Dendritic cell treated with granulocyte-macrophage colony-stimulating factor and Interleukin-4, amounts not matched to agents 40 ng/mL and 50 ng/mL, for 4 days (primary cell): ENCODE measurements at regions not wholly inside any gene's neighbourhood (a gene's known extent, or its start where the extent isn't known, plus 50 kb on each side); places are given as distances from the start of the nearest gene placed in this dataset.

Experiments used
- H3K27ac Mint-ChIP-seq: one replicate; pipeline ENCODE4 v1.8.0; 2022; ENCODE audit warnings: mild to moderate bottlenecking, mixed read lengths
- H3K27me3 Mint-ChIP-seq: one replicate; pipeline ENCODE4 v1.8.0; 2022; ENCODE audit warnings: mild to moderate bottlenecking, mixed read lengths
- H3K36me3 Mint-ChIP-seq: one replicate; pipeline ENCODE4 v1.8.0; 2022; ENCODE audit warnings: low read depth, mixed read lengths
- H3K4me1 Mint-ChIP-seq: one replicate; pipeline ENCODE4 v1.8.0; 2022; ENCODE audit warnings: low read depth, mixed read lengths
- H3K4me3 Mint-ChIP-seq: one replicate; pipeline ENCODE4 v1.8.0; 2022; ENCODE audit warnings: mild to moderate bottlenecking, moderate library complexity, mixed read lengths
- H3K9me3 Mint-ChIP-seq: one replicate; pipeline ENCODE4 v1.8.0; 2022; ENCODE audit warnings: mixed read lengths
- intact Hi-C: fragments of 100-400 bp; cut with micrococcal nuclease; formaldehyde crosslinking; loops from one replicate; pipeline ENCODE4 v1.15.0; 2022

GRCh38 chr5:91532281-91532680, 149.2 kb upstream of the ARRDC3 start:
- H3K36me3 Mint-ChIP-seq = no peaks in the 10 kb centered on the region
- no peak overlapping the region for H3K27ac Mint-ChIP-seq
- H3K4me1 Mint-ChIP-seq = no peaks in the 10 kb centered on the region
- H3K4me3 Mint-ChIP-seq = no peak overlapping the region
- no peaks in the 10 kb centered on the region for H3K9me3 Mint-ChIP-seq
- intact Hi-C loops = no loop called here
- no peaks in the 10 kb centered on the region for H3K27me3 Mint-ChIP-seq

DNA sequence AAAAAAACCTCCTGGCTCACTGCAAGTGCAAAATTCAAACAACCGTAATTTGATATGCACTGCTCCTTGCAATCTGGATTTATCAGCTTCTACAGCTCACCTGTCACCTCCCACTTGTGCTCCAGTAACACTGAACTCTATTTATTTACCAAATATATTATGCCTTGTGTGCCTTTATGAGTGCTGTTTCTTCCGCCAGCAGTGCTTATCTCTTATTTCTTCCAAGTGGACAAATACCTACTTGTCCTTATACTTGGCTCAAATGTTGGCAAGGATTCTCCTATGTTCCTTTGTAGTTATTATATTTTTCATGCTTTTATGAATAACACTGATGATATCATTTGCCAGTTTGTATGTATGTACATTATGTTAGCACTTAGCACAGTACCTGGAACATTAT, 145.7 kb upstream of the ARRDC3 start:
- intact Hi-C loops = no loop called here
- no peaks in the 10 kb centered on the region for H3K27me3 Mint-ChIP-seq
- H3K36me3 Mint-ChIP-seq = no peaks in the 10 kb centered on the region
- H3K4me3 Mint-ChIP-seq = no peak overlapping the region
- no peaks in the 10 kb centered on the region for H3K9me3 Mint-ChIP-seq
- H3K4me1 Mint-ChIP-seq = no peaks in the 10 kb centered on the region
- H3K27ac Mint-ChIP-seq = no peak overlapping the region

- Mint-ChIP-seq H3K4me1 (no peaks in the 10 kb centered on the region), H3K36me3 (no peaks in the 10 kb centered on the region), H3K27ac (no peak overlapping the region), H3K9me3 (no peaks in the 10 kb centered on the region), H3K4me3 (no peak overlapping the region), H3K27me3 (no peaks in the 10 kb centered on the region)
- intact Hi-C loops = no loop called here
Observed at GRCh38 chr5:91521785-91522184, 138.7 kb upstream of the ARRDC3 start.

GRCh38 chr5:91521334-91521733, 138.2 kb upstream of the ARRDC3 start:
- no peak overlapping the region for H3K4me3 Mint-ChIP-seq
- H3K36me3 Mint-ChIP-seq = no peaks in the 10 kb centered on the region
- intact Hi-C loops = no loop called here
- no peak overlapping the region for H3K27ac Mint-ChIP-seq
- H3K9me3 Mint-ChIP-seq = no peaks in the 10 kb centered on the region
- no peaks in the 10 kb centered on the region for H3K27me3 Mint-ChIP-seq
- H3K4me1 Mint-ChIP-seq = no peaks in the 10 kb centered on the region

GRCh38 chr5:91514400-91514799, 131.3 kb upstream of the ARRDC3 start:
- Mint-ChIP-seq H3K27me3 (no peaks in the 10 kb centered on the region), H3K4me3 (no peak overlapping the region), H3K9me3 (no peaks in the 10 kb centered on the region), H3K4me1 (no peaks in the 10 kb centered on the region), H3K36me3 (no peaks in the 10 kb centered on the region), H3K27ac (no peak overlapping the region)
- intact Hi-C loops = no loop called here

GRCh38 chr5:91503321-91503720, 120.2 kb upstream of the ARRDC3 start:
- Mint-ChIP-seq H3K27me3 (no peaks in the 10 kb centered on the region), H3K27ac (no peak overlapping the region), H3K4me3 (no peak overlapping the region), H3K9me3 (no peaks in the 10 kb centered on the region), H3K4me1 (no peaks in the 10 kb centered on the region), H3K36me3 (no peaks in the 10 kb centered on the region)
- intact Hi-C loops = loop anchor here (10.0 kb wide), 1 partner anchor 131 kb away; no protein-coding TSS in a partner anchor

- Mint-ChIP-seq H3K36me3 (no peaks in the 10 kb centered on the region), H3K4me3 (no peak overlapping the region), H3K9me3 (no peaks in the 10 kb centered on the region), H3K4me1 (no peaks in the 10 kb centered on the region), H3K27me3 (no peaks in the 10 kb centered on the region), H3K27ac (no peak overlapping the region)
- intact Hi-C loops = loop anchor here (10.0 kb wide), 1 partner anchor 134 kb away; no protein-coding TSS in a partner anchor
Observed at GRCh38 chr5:91500758-91501157, 117.6 kb upstream of the ARRDC3 start.

DNA sequence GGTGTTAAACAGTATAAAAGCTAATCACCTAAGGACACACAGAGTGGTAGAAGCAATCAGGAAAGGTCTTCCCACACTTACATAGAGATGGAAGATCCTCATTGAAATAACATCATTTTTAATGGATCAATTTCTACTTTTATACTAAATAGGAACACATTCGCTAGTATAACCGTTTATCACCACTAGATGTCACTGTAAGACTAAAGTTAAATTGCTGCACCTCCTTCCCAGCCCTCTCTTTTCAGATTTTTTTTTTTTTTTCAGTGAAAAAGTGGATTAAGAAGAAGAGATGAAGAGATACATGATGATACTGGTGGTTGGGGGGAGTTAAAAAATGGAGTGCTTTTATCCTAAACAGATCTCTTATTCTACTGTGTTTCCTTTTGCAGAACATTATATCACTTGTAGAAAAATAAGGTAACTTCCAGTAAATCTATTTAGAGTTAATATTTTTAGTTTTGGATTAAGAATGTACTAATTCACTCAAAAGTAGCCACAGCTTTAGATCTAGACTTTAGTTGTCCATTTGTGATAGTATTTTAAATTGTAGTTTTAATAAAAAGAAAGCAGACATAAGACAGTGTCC, 116.9 kb upstream of the ARRDC3 start:
- Mint-ChIP-seq H3K9me3 (no peaks in the 10 kb centered on the region), H3K4me3 (no peak overlapping the region)
- intact Hi-C loops = loop anchor here (10.0 kb wide), 1 partner anchor 135 kb away; no protein-coding TSS in a partner anchor

DNA sequence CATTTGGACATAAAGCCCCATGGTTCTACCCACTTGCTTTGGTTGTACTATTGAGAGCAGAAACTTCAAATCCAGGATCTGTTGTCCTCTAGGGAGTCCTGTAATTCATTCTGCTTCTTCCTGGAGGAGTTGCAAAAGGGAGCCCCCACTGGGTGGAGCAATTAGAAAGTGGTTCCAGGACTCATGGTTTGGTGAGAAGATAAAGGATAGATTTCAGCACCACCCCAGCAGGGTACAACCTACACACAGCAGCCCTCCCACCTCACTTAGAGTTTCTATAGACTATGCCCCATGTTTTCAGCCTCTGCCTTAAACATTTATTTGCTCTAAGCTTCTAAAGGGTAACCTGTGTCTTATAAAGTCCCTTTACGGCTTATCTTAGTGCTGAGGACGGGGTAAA, 112.6 kb upstream of the ARRDC3 start:
- Mint-ChIP-seq H3K36me3 (no peaks in the 10 kb centered on the region), H3K4me1 (peaks cover 6% of the 10 kb centered on the region), H3K9me3 (no peaks in the 10 kb centered on the region), H3K27ac (no peak overlapping the region), H3K27me3 (peaks cover 1% of the 10 kb centered on the region), H3K4me3 (no peak overlapping the region)
- intact Hi-C loops = no loop called here

More for the DNA sequence above, 116.9 kb upstream of the ARRDC3 start:
- Mint-ChIP-seq H3K27me3 (peaks cover 1% of the 10 kb centered on the region), H3K27ac (no peak overlapping the region), H3K36me3 (no peaks in the 10 kb centered on the region), H3K4me1 (no peaks in the 10 kb centered on the region)

GRCh38 chr5:91494447-91494996, 111.4 kb upstream of the ARRDC3 start:
- no peak overlapping the region for H3K4me3 Mint-ChIP-seq
- peaks cover 1% of the 10 kb centered on the region for H3K27me3 Mint-ChIP-seq
- intact Hi-C loops = no loop called here
- H3K9me3 Mint-ChIP-seq = no peaks in the 10 kb centered on the region
- H3K36me3 Mint-ChIP-seq = no peaks in the 10 kb centered on the region
- H3K27ac Mint-ChIP-seq = no peak overlapping the region
- peaks cover 6% of the 10 kb centered on the region for H3K4me1 Mint-ChIP-seq

DNA sequence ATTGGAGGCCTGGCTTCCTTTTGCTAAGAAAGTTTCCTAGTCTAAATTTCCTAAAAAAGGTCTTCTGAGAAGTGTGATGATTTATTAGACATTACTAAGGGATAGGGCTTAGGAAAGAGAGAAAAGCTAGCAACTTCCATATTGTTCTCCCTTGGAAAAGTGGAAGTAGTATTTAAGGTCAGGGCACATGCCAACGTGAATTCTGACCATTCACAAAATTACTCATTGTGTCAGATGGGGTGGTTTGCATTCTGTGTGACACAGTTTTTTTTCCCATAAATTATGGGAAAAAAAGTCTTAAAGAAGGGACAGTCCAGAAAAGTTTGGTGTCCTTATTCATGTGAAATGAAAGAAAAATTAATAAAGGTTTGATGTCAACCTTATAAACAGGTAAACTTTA, 110.0 kb upstream of the ARRDC3 start:
- Mint-ChIP-seq H3K4me1 (peaks cover 6% of the 10 kb centered on the region), H3K36me3 (no peaks in the 10 kb centered on the region), H3K9me3 (no peaks in the 10 kb centered on the region), H3K27ac (no peak overlapping the region), H3K4me3 (no peak overlapping the region), H3K27me3 (peaks cover 1% of the 10 kb centered on the region)
- intact Hi-C loops = no loop called here

GRCh38 chr5:91491229-91491628, 108.1 kb upstream of the ARRDC3 start:
- Mint-ChIP-seq H3K36me3 (no peaks in the 10 kb centered on the region), H3K27ac (no peak overlapping the region), H3K27me3 (peaks cover 1% of the 10 kb centered on the region), H3K4me1 (peaks cover 13% of the 10 kb centered on the region), H3K4me3 (no peak overlapping the region), H3K9me3 (no peaks in the 10 kb centered on the region)
- intact Hi-C loops = no loop called here

GRCh38 chr5:91490316-91490715, 107.2 kb upstream of the ARRDC3 start:
- no peaks in the 10 kb centered on the region for H3K27me3 Mint-ChIP-seq
- no peaks in the 10 kb centered on the region for H3K9me3 Mint-ChIP-seq
- intact Hi-C loops = no loop called here
- H3K4me1 Mint-ChIP-seq = peaks cover 13% of the 10 kb centered on the region
- no peak overlapping the region for H3K4me3 Mint-ChIP-seq
- no peak overlapping the region for H3K27ac Mint-ChIP-seq
- no peaks in the 10 kb centered on the region for H3K36me3 Mint-ChIP-seq

- H3K4me1 Mint-ChIP-seq = peaks cover 13% of the 10 kb centered on the region
- no peaks in the 10 kb centered on the region for H3K27me3 Mint-ChIP-seq
- H3K9me3 Mint-ChIP-seq = no peaks in the 10 kb centered on the region
- H3K4me3 Mint-ChIP-seq = no peak overlapping the region
- intact Hi-C loops = no loop called here
- no peak overlapping the region for H3K27ac Mint-ChIP-seq
- H3K36me3 Mint-ChIP-seq = no peaks in the 10 kb centered on the region
Observed at GRCh38 chr5:91487420-91487819, 104.3 kb upstream of the ARRDC3 start.

- Mint-ChIP-seq H3K36me3 (no peaks in the 10 kb centered on the region), H3K4me1 (peaks cover 13% of the 10 kb centered on the region), H3K27me3 (no peaks in the 10 kb centered on the region), H3K4me3 (no peak overlapping the region), H3K9me3 (no peaks in the 10 kb centered on the region), H3K27ac (no peak overlapping the region)
- intact Hi-C loops = no loop called here
Observed at GRCh38 chr5:91486638-91487037, 103.5 kb upstream of the ARRDC3 start.
